Gastroesophageal sphincter (tissue), 3 donors: ENCODE measurements at regions not wholly inside any gene's neighbourhood (a gene's known extent, or its start where the extent isn't known, plus 50 kb on each side); places are given as distances from the start of the nearest gene placed in this dataset.

Experiments used
- POLR2A ChIP-seq, 2 donors: fragments of 450-650 bp; IDR thresholded peaks; one replicate each; pipeline ENCODE4 v1.6.1; 2017; ENCODE audit warnings: antibody characterized with exemption in 2 of 2, mild to moderate bottlenecking in 2 of 2, moderate library complexity in 1 of 2
- TF ChIP-seq, protein P1 (sequence below), 4 experiments: fragments of 200-600 bp in 2 of 4; fragments of 450-650 bp in 2 of 4; sonication (generic) in 1 of 4; IDR thresholded peaks; one replicate each; pipeline ENCODE4 v1.5.1; 2017 to 2019; ENCODE audit warnings: antibody characterized with exemption in 4 of 4, mild to moderate bottlenecking in 2 of 4, moderate library complexity in 2 of 4

DNA sequence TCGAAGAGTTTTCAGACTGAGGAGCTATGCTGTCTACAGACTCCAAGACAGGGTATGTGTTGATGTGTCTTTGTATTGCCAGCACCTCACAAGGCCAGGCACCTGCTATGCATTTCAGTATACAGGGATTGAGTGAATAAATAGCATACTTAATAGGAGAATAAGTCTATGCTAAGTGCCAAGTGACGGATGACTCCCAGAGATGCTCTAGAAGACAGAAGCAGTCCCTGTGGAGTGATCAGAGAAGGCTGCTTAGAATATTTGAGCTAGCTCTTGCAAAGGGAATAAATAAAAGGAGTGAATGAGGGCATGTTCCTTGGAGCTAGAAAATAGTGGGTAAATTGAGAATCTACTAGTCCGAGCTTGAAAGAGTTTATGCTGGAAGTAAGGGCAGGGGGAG, 346.4 kb downstream of the GATA3 start:
- TF ChIP-seq, protein P1, sequence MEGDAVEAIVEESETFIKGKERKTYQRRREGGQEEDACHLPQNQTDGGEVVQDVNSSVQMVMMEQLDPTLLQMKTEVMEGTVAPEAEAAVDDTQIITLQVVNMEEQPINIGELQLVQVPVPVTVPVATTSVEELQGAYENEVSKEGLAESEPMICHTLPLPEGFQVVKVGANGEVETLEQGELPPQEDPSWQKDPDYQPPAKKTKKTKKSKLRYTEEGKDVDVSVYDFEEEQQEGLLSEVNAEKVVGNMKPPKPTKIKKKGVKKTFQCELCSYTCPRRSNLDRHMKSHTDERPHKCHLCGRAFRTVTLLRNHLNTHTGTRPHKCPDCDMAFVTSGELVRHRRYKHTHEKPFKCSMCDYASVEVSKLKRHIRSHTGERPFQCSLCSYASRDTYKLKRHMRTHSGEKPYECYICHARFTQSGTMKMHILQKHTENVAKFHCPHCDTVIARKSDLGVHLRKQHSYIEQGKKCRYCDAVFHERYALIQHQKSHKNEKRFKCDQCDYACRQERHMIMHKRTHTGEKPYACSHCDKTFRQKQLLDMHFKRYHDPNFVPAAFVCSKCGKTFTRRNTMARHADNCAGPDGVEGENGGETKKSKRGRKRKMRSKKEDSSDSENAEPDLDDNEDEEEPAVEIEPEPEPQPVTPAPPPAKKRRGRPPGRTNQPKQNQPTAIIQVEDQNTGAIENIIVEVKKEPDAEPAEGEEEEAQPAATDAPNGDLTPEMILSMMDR (IDR thresholded peaks at IDR 0.05): no peak
- no peak for TF ChIP-seq POLR2A (IDR thresholded peaks at IDR 0.05)
